SK-N-MC (cell line): ENCODE measurements at regions not wholly inside any gene's neighbourhood (a gene's known extent, or its start where the extent isn't known, plus 50 kb on each side); places are given as distances from the start of the nearest gene placed in this dataset.

Source experiments
- EZH2 ChIP-seq: fragments of 200-600 bp; sonication (generic); IDR thresholded peaks from one replicate; pipeline ENCODE4 v1.6.1; 2017; ENCODE audit warnings: antibody characterized with exemption
- POLR2AphosphoS5 ChIP-seq: IDR thresholded peaks from 2 replicates; pipeline ENCODE4 v1.6.1; 2012; ENCODE audit warnings: mild to moderate bottlenecking, low read depth, low read length, borderline replicate concordance

GRCh38 chr21:33969581-33969980 lies 54.0 kb upstream of the ATP5PO start:
- TF ChIP-seq EZH2 (no peak), POLR2AphosphoS5 (no peak)
